MV-4-11 (cell line): ENCODE measurements at regions not wholly inside any gene's neighbourhood (a gene's known extent, or its start where the extent isn't known, plus 50 kb on each side); places are given as distances from the start of the nearest gene placed in this dataset.
"Not testable (repeated sequence)": the region's sequence is repeated elsewhere in the genome, so short reads cannot be mapped to it uniquely, and the experiment has no call there.

Experiments
- DNase-seq: peaks from one replicate; lab custom pipeline; 2025; lab: John Stamatoyannopoulos, UW

- DNase-seq = no peak
Observed at GRCh38 chr3:144822671-144823070, 851.0 kb downstream of the DIPK2A start.

- no peak for DNase-seq
Observed at GRCh38 chr3:144831955-144832716, 860.5 kb downstream of the DIPK2A start.

GRCh38 chr3:144839991-144840390 lies 868.4 kb downstream of the DIPK2A start:
- DNase-seq = no peak

GRCh38 chr3:144840866-144841265 lies 869.2 kb downstream of the DIPK2A start:
- no peak for DNase-seq

- DNase-seq = peak; percentile 76
Observed at GRCh38 chr3:144843099-144843498, 871.5 kb downstream of the DIPK2A start.

GRCh38 chr3:144852999-144853398 lies 881.4 kb downstream of the DIPK2A start:
- DNase-seq = peak; percentile 57

- DNase-seq = not testable (repeated sequence)
Observed at GRCh38 chr3:144854020-144854419, 882.4 kb downstream of the DIPK2A start.

- no peak for DNase-seq
Observed at GRCh38 chr3:144859161-144859560, 887.5 kb downstream of the DIPK2A start.

- no peak for DNase-seq
Observed at GRCh38 chr3:144864646-144865045, 893.0 kb downstream of the DIPK2A start.

GRCh38 chr3:144865948-144866347 lies 894.3 kb downstream of the DIPK2A start:
- no peak for DNase-seq

GRCh38 chr3:144866476-144866875 lies 894.9 kb downstream of the DIPK2A start:
- DNase-seq = peak; percentile 90

- DNase-seq = no peak
Observed at GRCh38 chr3:144868506-144868905, 896.9 kb downstream of the DIPK2A start.

GRCh38 chr3:144873066-144873465 lies 901.4 kb downstream of the DIPK2A start:
- DNase-seq = no peak

GRCh38 chr3:144875211-144875610 lies 903.6 kb downstream of the DIPK2A start:
- no peak for DNase-seq

GRCh38 chr3:144877356-144877755 lies 905.7 kb downstream of the DIPK2A start:
- no peak for DNase-seq

- no peak for DNase-seq
Observed at GRCh38 chr3:144879701-144880100, 908.1 kb downstream of the DIPK2A start.

GRCh38 chr3:144893980-144894379 lies 922.4 kb downstream of the DIPK2A start:
- no peak for DNase-seq

GRCh38 chr3:144894576-144894975 lies 923.0 kb downstream of the DIPK2A start:
- DNase-seq = no peak

- DNase-seq = no peak
Observed at GRCh38 chr3:144900366-144900765, 928.7 kb downstream of the DIPK2A start.

GRCh38 chr3:144907581-144907980 lies 936.0 kb downstream of the DIPK2A start:
- DNase-seq = not testable (repeated sequence)

GRCh38 chr3:144912968-144913367 lies 941.3 kb downstream of the DIPK2A start:
- no peak for DNase-seq

GRCh38 chr3:144915202-144915601 lies 943.6 kb downstream of the DIPK2A start:
- no peak for DNase-seq

GRCh38 chr3:144921710-144922109 lies 950.1 kb downstream of the DIPK2A start:
- no peak for DNase-seq
